Stimulated activated CD4-positive, alpha-beta T cell treated with anti-CD3 and anti-CD28 coated beads, Interleukin-15, amount 100 ng/mL, for 1 hour (primary cell): ENCODE measurements at regions not wholly inside any gene's neighbourhood (a gene's known extent, or its start where the extent isn't known, plus 50 kb on each side); places are given as distances from the start of the nearest gene placed in this dataset.

Source experiments
- DNase-seq, 2 donors: peaks; one replicate each; pipeline ENCODE4 v3.0.0-alpha.2; 2020; ENCODE audit warnings: low read depth in 1 of 2, low spot score in 1 of 2

GRCh38 chr10:28481968-28482367, 51.0 kb upstream of the WAC start:
- DNase-seq: no peak
